RWPE2 (cell line): ENCODE measurements at regions not wholly inside any gene's neighbourhood (a gene's known extent, or its start where the extent isn't known, plus 50 kb on each side); places are given as distances from the start of the nearest gene placed in this dataset.

Source experiments
- ATAC-seq: fragments of 200-7000 bp; cut with Tn5 transposase; 3 replicates; pipeline ENCODE4 v1.9.1; 2021; ENCODE audit warnings: low read depth
- DNase-seq: peaks from one replicate; pipeline ENCODE4 v3.0.0-alpha.2; 2020; ENCODE audit warnings: low spot score
- H3K27ac ChIP-seq: fragments of 450-650 bp; 2 replicates; pipeline ENCODE4 v1.5.1; 2017; ENCODE audit warnings: mild to moderate bottlenecking; ENCODE audit not compliant: poor library complexity, severe bottlenecking
- H3K27me3 ChIP-seq: fragments of 250-450 bp; sonication (Bioruptor Pico); 2 replicates; pipeline ENCODE4 v1.5.1; 2021; ENCODE audit warnings: mild to moderate bottlenecking, moderate library complexity; ENCODE audit not compliant: insufficient read depth, poor library complexity, severe bottlenecking
- H3K36me3 ChIP-seq: fragments of 250-450 bp; sonication (Bioruptor Pico); 2 replicates; pipeline ENCODE4 v1.5.1; 2020; ENCODE audit warnings: low read depth, mild to moderate bottlenecking, moderate library complexity
- H3K4me1 ChIP-seq: fragments of 250-450 bp; sonication (Bioruptor Pico); 2 replicates; pipeline ENCODE4 v1.5.1; 2021; ENCODE audit warnings: mild to moderate bottlenecking, moderate library complexity; ENCODE audit not compliant: insufficient read depth, poor library complexity, severe bottlenecking
- H3K4me3 ChIP-seq: fragments of 250-450 bp; sonication (Bioruptor Pico); 2 replicates; pipeline ENCODE4 v1.5.1; 2021; ENCODE audit warnings: mild to moderate bottlenecking, moderate library complexity; ENCODE audit not compliant: severe bottlenecking
- H3K9me3 ChIP-seq: fragments of 250-450 bp; sonication (Bioruptor Pico); 2 replicates; pipeline ENCODE4 v1.5.1; 2021; ENCODE audit warnings: mild to moderate bottlenecking, moderate library complexity; ENCODE audit not compliant: severe bottlenecking
- TF ChIP-seq, protein P1 (sequence below): fragments of 450-650 bp; IDR thresholded peaks from one replicate; pipeline ENCODE4 v1.5.1; 2017; ENCODE audit warnings: mild to moderate bottlenecking, moderate library complexity; ENCODE audit not compliant: poor library complexity, severe bottlenecking

- no peak overlapping the region for H3K4me3 ChIP-seq
- ATAC-seq (no peak), DNase-seq (no peak)
- no peaks in the 10 kb centered on the region for H3K9me3 ChIP-seq
- H3K4me1 ChIP-seq: no peaks in the 10 kb centered on the region
- H3K27ac ChIP-seq: no peak overlapping the region
- H3K36me3 ChIP-seq: no peaks in the 10 kb centered on the region
- H3K27me3 ChIP-seq: peaks cover 23% of the 10 kb centered on the region
- TF ChIP-seq, protein P1, sequence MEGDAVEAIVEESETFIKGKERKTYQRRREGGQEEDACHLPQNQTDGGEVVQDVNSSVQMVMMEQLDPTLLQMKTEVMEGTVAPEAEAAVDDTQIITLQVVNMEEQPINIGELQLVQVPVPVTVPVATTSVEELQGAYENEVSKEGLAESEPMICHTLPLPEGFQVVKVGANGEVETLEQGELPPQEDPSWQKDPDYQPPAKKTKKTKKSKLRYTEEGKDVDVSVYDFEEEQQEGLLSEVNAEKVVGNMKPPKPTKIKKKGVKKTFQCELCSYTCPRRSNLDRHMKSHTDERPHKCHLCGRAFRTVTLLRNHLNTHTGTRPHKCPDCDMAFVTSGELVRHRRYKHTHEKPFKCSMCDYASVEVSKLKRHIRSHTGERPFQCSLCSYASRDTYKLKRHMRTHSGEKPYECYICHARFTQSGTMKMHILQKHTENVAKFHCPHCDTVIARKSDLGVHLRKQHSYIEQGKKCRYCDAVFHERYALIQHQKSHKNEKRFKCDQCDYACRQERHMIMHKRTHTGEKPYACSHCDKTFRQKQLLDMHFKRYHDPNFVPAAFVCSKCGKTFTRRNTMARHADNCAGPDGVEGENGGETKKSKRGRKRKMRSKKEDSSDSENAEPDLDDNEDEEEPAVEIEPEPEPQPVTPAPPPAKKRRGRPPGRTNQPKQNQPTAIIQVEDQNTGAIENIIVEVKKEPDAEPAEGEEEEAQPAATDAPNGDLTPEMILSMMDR: no peak
These were observed 131.8 kb downstream of the ACTL8 start for GRCh38 chr1:17886838-17887441.

GRCh38 chr1:17887661-17888371 lies 132.7 kb downstream of the ACTL8 start:
- TF ChIP-seq, protein P1: no peak
- DNase-seq: no peak

DNA sequence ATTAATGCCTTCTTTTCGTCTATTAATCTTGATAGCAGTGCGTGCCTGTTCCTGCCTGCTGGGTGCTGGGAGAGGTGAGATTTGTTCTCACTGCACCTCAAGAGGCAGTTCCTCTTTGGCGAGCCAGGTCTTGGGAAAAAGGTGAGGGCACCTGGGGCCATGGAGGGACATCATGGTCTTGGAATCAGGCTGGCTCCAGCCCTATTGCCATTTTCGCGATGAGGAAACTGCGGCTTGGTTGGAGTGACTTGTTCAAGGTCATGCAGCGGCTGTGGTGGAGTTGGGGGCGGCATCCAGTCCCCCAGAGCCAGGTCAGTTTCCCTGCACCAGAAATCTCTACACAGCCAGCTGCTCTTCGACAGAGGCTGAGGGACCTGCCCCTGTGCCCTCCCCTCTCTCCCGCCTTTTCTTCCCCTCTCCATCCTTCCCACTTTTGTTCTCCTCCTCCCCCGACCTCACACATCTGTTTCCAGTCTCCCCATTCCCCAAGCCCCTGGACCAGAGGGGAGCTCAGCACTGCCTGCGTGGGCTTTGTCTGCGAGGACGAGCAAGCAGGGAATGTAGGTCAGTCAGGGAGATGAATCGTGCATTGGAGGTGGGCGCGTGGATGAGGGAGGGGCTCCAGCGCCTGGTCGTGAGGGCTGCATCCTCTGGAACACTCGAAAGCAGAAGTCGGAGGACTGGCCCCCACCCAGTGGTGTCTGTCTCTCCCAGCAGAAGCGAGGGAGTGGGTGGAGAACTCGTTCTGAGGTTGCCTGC lies 135.1 kb downstream of the ACTL8 start:
- Histone ChIP-seq H3K4me3 (no peak overlapping the region), H3K9me3 (no peaks in the 10 kb centered on the region), H3K36me3 (no peaks in the 10 kb centered on the region), H3K27ac (no peak overlapping the region), H3K27me3 (peaks cover 23% of the 10 kb centered on the region), H3K4me1 (no peaks in the 10 kb centered on the region)
- ATAC-seq: no peak
- TF ChIP-seq, protein P1: no peak
- DNase-seq: no peak

More at GRCh38 chr1:17887661-17888371, 132.7 kb downstream of the ACTL8 start:
- no peaks in the 10 kb centered on the region for H3K36me3 ChIP-seq
- H3K4me3 ChIP-seq: no peak overlapping the region
- peaks cover 23% of the 10 kb centered on the region for H3K27me3 ChIP-seq
- no peak for ATAC-seq
- H3K4me1 ChIP-seq: no peaks in the 10 kb centered on the region
- H3K27ac ChIP-seq: no peak overlapping the region
- no peaks in the 10 kb centered on the region for H3K9me3 ChIP-seq

- TF ChIP-seq, protein P1: no peak
- DNase-seq: no peak
- Histone ChIP-seq H3K27me3 (peaks cover 23% of the 10 kb centered on the region), H3K4me1 (no peaks in the 10 kb centered on the region), H3K4me3 (no peak overlapping the region), H3K36me3 (no peaks in the 10 kb centered on the region), H3K27ac (no peak overlapping the region), H3K9me3 (no peaks in the 10 kb centered on the region)
- ATAC-seq: no peak
These were observed 135.7 kb downstream of the ACTL8 start for GRCh38 chr1:17890815-17891191.
